Keratinocyte (primary cell): ENCODE measurements at regions not wholly inside any gene's neighbourhood (a gene's known extent, or its start where the extent isn't known, plus 50 kb on each side); places are given as distances from the start of the nearest gene placed in this dataset.

ENCODE experiments used
- DNase-seq: peaks from one replicate; pipeline ENCODE4 v3.0.0-alpha.2; 2011; ENCODE audit warnings: low read depth, missing footprints, low spot score
- FAIRE-seq: peaks from 2 replicates; lab custom pipeline; 2011; peaks lifted over from hg19 to GRCh38; lab: Jason Lieb, UNC
- H2AFZ ChIP-seq: 2 replicates; pipeline ENCODE4 v1.6.0; 2012; ENCODE audit warnings: low read length, control low read depth, inconsistent platforms; ENCODE audit not compliant: control insufficient read depth
- H3K27ac ChIP-seq: 2 replicates; pipeline ENCODE4 v1.5.1; 2011; ENCODE audit warnings: low read length; ENCODE audit not compliant: control insufficient read depth, insufficient read depth
- H3K27me3 ChIP-seq: 3 replicates; pipeline ENCODE4 v1.6.0; 2011; ENCODE audit warnings: low read length; ENCODE audit not compliant: control insufficient read depth, insufficient read depth; ENCODE audit errors: extremely low read depth
- H3K36me3 ChIP-seq, 2 experiments: 2 replicates in 1 of 2; 3 replicates in 1 of 2; pipeline ENCODE4 v1.5.1; 2011; ENCODE audit warnings: low read length in 2 of 2, mild to moderate bottlenecking in 1 of 2; ENCODE audit not compliant: control insufficient read depth in 2 of 2, insufficient read depth in 2 of 2; ENCODE audit errors: extremely low read depth in 1 of 2
- H3K4me1 ChIP-seq: 3 replicates; pipeline ENCODE4 v1.5.1; 2011; ENCODE audit warnings: low read length; ENCODE audit not compliant: control insufficient read depth, insufficient read depth; ENCODE audit errors: extremely low read depth
- H3K4me2 ChIP-seq: 3 replicates; pipeline ENCODE4 v1.6.0; 2011; ENCODE audit warnings: low read depth, low read length; ENCODE audit not compliant: control insufficient read depth, insufficient read depth; ENCODE audit errors: extremely low read depth
- H3K4me3 ChIP-seq, 3 experiments: fragments of 200-600 bp in 1 of 3; sonication (generic) in 1 of 3; 2 replicates in 2 of 3; 3 replicates in 1 of 3; pipeline ENCODE4 v1.5.1; 2011 to 2016; ENCODE audit warnings: low read length in 3 of 3, mild to moderate bottlenecking in 3 of 3, control low read depth in 2 of 3, inconsistent platforms in 1 of 3, low read depth in 1 of 3, mixed read lengths in 1 of 3, mixed run types in 1 of 3, moderate library complexity in 1 of 3; ENCODE audit not compliant: control insufficient read depth in 2 of 3, insufficient read depth in 2 of 3; ENCODE audit errors: extremely low read depth in 1 of 3
- H3K79me2 ChIP-seq: 2 replicates; pipeline ENCODE4 v1.6.0; 2012; ENCODE audit warnings: low read length; ENCODE audit not compliant: control insufficient read depth, insufficient read depth
- H3K9ac ChIP-seq: 3 replicates; pipeline ENCODE4 v1.6.0; 2011; ENCODE audit warnings: low read length; ENCODE audit not compliant: control insufficient read depth, insufficient read depth; ENCODE audit errors: extremely low read depth
- H3K9me1 ChIP-seq: 3 replicates; pipeline ENCODE4 v1.6.0; 2011; ENCODE audit warnings: low read length; ENCODE audit not compliant: control insufficient read depth, insufficient read depth; ENCODE audit errors: extremely low read depth
- H3K9me3 ChIP-seq: 2 replicates; pipeline ENCODE4 v1.5.1; 2012; ENCODE audit warnings: low read depth, low read length; ENCODE audit not compliant: control insufficient read depth
- H4K20me1 ChIP-seq: 3 replicates; pipeline ENCODE4 v1.6.0; 2011; ENCODE audit warnings: low read length; ENCODE audit not compliant: control insufficient read depth, insufficient read depth; ENCODE audit errors: extremely low read depth
- CTCF ChIP-seq, 3 experiments: IDR thresholded peaks in 1 of 3; conservative IDR thresholded peaks in 1 of 3; optimal IDR thresholded peaks in 1 of 3; 2 replicates in 2 of 3; 3 replicates in 1 of 3; pipeline versions ENCODE3 to v1.5.1; 2011; ENCODE audit warnings: low read length in 3 of 3, mild to moderate bottlenecking in 3 of 3, moderate library complexity in 2 of 3, control low read depth in 1 of 3, inconsistent platforms in 1 of 3; ENCODE audit not compliant: insufficient read depth in 2 of 3; ENCODE audit errors: extremely low read depth in 1 of 3
- EZH2 ChIP-seq: IDR thresholded peaks from one replicate; pipeline ENCODE4 v1.6.1; 2012; ENCODE audit warnings: inconsistent platforms, mild to moderate bottlenecking, low read length, moderate library complexity
- dilution Hi-C: fragments of 300-500 bp; cut with MboI; formaldehyde crosslinking; loops from one replicate; pipeline ENCODE4 v1.7.0; 2020; ENCODE audit warnings: low sequenced_read_pairs; ENCODE audit not compliant: extremely low pct_ligation_motif_present

- no peaks in the 10 kb centered on the region for H4K20me1 ChIP-seq
- no peaks in the 10 kb centered on the region for H3K79me2 ChIP-seq
- no peaks in the 10 kb centered on the region for H3K4me1 ChIP-seq
- TF ChIP-seq CTCF (optimal IDR thresholded peaks at IDR 0.05 in 1 of 3, IDR thresholded peaks at IDR 0.05 in 1 of 3, conservative IDR thresholded peaks at IDR 0.05 in 1 of 3; ENCODE audit: extremely low read depth in 1 of 3, insufficient read depth in 2 of 3, low read length in 3 of 3), result no peak
- no peak for TF ChIP-seq EZH2
- H3K9ac ChIP-seq, result no peak overlapping the region
- no peaks in the 10 kb centered on the region for H3K9me1 ChIP-seq
- H2AFZ ChIP-seq, result no peak overlapping the region
- dilution Hi-C loops, result no loop called here
- H3K27ac ChIP-seq, result no peak overlapping the region
- no peak overlapping the region for H3K4me2 ChIP-seq
- no peak overlapping the region for H3K4me3 ChIP-seq
- no peaks in the 10 kb centered on the region for H3K27me3 ChIP-seq
- DNase-seq (no peak), FAIRE-seq (no peak)
- H3K9me3 ChIP-seq, result peaks cover 25% of the 10 kb centered on the region
- no peaks in the 10 kb centered on the region for H3K36me3 ChIP-seq
These were observed 1960.9 kb upstream of the DEFB115 start for GRCh38 chr20:29296256-29297230.

GRCh38 chr20:29297411-29298270 is 1959.8 kb upstream of the DEFB115 start:
- dilution Hi-C loops, result no loop called here
- H3K36me3 ChIP-seq, result no peaks in the 10 kb centered on the region

More at GRCh38 chr20:29297411-29298270, 1959.8 kb upstream of the DEFB115 start:
- H3K79me2 ChIP-seq, result no peaks in the 10 kb centered on the region
- no peaks in the 10 kb centered on the region for H4K20me1 ChIP-seq
- no peak for FAIRE-seq
- no peaks in the 10 kb centered on the region for H3K4me1 ChIP-seq
- H2AFZ ChIP-seq, result no peak overlapping the region
- H3K4me3 ChIP-seq, result no peak overlapping the region
- H3K9me3 ChIP-seq, result peaks cover 25% of the 10 kb centered on the region
- H3K4me2 ChIP-seq, result no peak overlapping the region
- TF ChIP-seq EZH2 (no peak), CTCF (optimal IDR thresholded peaks at IDR 0.05 in 1 of 3, IDR thresholded peaks at IDR 0.05 in 1 of 3, conservative IDR thresholded peaks at IDR 0.05 in 1 of 3; ENCODE audit: extremely low read depth in 1 of 3, insufficient read depth in 2 of 3, low read length in 3 of 3) (no peak)
- no peaks in the 10 kb centered on the region for H3K27me3 ChIP-seq
- H3K27ac ChIP-seq, result no peak overlapping the region
- no peak overlapping the region for H3K9ac ChIP-seq
- DNase-seq, result no peak
- H3K9me1 ChIP-seq, result no peaks in the 10 kb centered on the region
